Esophagus muscularis mucosa (tissue), 4 donors: ENCODE measurements at regions not wholly inside any gene's neighbourhood (a gene's known extent, or its start where the extent isn't known, plus 50 kb on each side); places are given as distances from the start of the nearest gene placed in this dataset.

Experiments used
- EP300 ChIP-seq: sonication (generic); formaldehyde crosslinking; IDR thresholded peaks from one replicate; pipeline ENCODE4 v1.6.1; 2017; ENCODE audit warnings: antibody characterized with exemption
- POLR2A ChIP-seq: fragments of 450-650 bp; IDR thresholded peaks from one replicate; pipeline ENCODE4 v1.6.1; 2017; ENCODE audit warnings: antibody characterized with exemption, moderate library complexity, mild to moderate bottlenecking, low read depth
- TF ChIP-seq, protein P1 (sequence below), 3 experiments: fragments of 200-600 bp in 2 of 3; fragments of 450-650 bp in 1 of 3; sonication (generic) in 2 of 3; IDR thresholded peaks; one replicate each; pipeline ENCODE4 v1.5.1; 2017 to 2019; ENCODE audit warnings: antibody characterized with exemption in 3 of 3, mild to moderate bottlenecking in 2 of 3, moderate library complexity in 1 of 3

DNA sequence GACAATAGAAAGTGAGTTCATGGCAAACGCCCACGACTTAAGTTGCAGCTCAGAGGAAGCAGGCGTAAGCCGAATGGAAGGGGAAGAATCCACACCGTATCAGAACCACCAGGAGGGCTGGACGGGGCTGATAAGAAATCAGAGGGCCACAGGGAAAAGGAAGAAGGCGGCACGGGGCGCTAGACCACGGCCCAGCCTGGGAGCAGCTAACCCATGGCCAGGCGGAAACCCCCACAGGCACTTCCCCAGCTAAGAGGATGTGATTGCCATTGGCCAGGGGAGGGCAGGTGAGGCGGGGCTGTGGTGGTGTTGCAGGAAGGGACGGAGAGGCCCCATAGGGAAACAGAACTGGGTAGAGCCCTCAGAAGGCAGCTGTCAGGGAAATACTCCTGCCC, 174.0 kb upstream of the AFDN start:
- TF ChIP-seq POLR2A: no peak
- TF ChIP-seq, protein P1, sequence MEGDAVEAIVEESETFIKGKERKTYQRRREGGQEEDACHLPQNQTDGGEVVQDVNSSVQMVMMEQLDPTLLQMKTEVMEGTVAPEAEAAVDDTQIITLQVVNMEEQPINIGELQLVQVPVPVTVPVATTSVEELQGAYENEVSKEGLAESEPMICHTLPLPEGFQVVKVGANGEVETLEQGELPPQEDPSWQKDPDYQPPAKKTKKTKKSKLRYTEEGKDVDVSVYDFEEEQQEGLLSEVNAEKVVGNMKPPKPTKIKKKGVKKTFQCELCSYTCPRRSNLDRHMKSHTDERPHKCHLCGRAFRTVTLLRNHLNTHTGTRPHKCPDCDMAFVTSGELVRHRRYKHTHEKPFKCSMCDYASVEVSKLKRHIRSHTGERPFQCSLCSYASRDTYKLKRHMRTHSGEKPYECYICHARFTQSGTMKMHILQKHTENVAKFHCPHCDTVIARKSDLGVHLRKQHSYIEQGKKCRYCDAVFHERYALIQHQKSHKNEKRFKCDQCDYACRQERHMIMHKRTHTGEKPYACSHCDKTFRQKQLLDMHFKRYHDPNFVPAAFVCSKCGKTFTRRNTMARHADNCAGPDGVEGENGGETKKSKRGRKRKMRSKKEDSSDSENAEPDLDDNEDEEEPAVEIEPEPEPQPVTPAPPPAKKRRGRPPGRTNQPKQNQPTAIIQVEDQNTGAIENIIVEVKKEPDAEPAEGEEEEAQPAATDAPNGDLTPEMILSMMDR (IDR thresholded peaks at IDR 0.05): no peak
- TF ChIP-seq EP300: no peak
